IMR-90 (cell line): ENCODE measurements at regions not wholly inside any gene's neighbourhood (a gene's known extent, or its start where the extent isn't known, plus 50 kb on each side); places are given as distances from the start of the nearest gene placed in this dataset.

ENCODE experiments used
- ATAC-seq: fragments of 200-7000 bp; cut with Tn5 transposase; 2 replicates; pipeline ENCODE4 v1.9.1; 2020; ENCODE audit warnings: low read depth, mild to moderate bottlenecking, moderate library complexity
- BruUV-seq: library from RNA; stranded (reverse); fragments of 400-500 nt; replicated peaks from 2 replicates; lab custom pipeline; 2021; lab: Mats Ljungman, UMichigan
- CTCF ChIA-PET: fragments of 300-600 bp; formaldehyde crosslinking; extraction: SDS; loops from one replicate; lab custom pipeline; 2021; ENCODE audit warnings: antibody characterized with exemption; lab: Yijun Ruan, JAX
- POLR2A ChIA-PET: fragments of 300-600 bp; sonication (Branson Sonifier 250); formaldehyde crosslinking; loops from one replicate; lab custom pipeline; 2022; ENCODE audit warnings: antibody characterized with exemption; ENCODE audit not compliant: unreplicated experiment; lab: Charles Lee
- DNase-seq: peaks from one replicate; pipeline ENCODE4 v3.0.0; 2013
- H2AFZ ChIP-seq: replicated peaks from 2 replicates; pipeline ENCODE3; 2013; ENCODE audit warnings: low read length, mild to moderate bottlenecking; ENCODE audit not compliant: poor library complexity
- H2AK5ac ChIP-seq: 2 replicates; pipeline ENCODE4 v1.6.1; 2013; ENCODE audit warnings: low read depth, low read length, inconsistent platforms
- H2AK9ac ChIP-seq: replicated peaks from 2 replicates; pipeline ENCODE3; 2013; ENCODE audit warnings: mild to moderate bottlenecking, low read depth, low read length, moderate library complexity; ENCODE audit not compliant: poor library complexity
- H2BK120ac ChIP-seq: 2 replicates; pipeline ENCODE4 v1.6.1; 2013; ENCODE audit warnings: low read depth, low read length, inconsistent platforms
- H2BK15ac ChIP-seq: 3 replicates; pipeline ENCODE4 v1.6.1; 2013; ENCODE audit warnings: low read depth, low read length, inconsistent platforms
- H2BK20ac ChIP-seq: 2 replicates; pipeline ENCODE4 v1.6.1; 2013; ENCODE audit warnings: low read depth, mild to moderate bottlenecking, inconsistent platforms, low read length, moderate library complexity
- H2BK5ac ChIP-seq: 2 replicates; pipeline ENCODE4 v1.6.1; 2013; ENCODE audit warnings: mild to moderate bottlenecking, low read depth, low read length, inconsistent platforms; ENCODE audit not compliant: poor library complexity, severe bottlenecking
- H3K14ac ChIP-seq: replicated peaks from 2 replicates; pipeline ENCODE4 v1.6.1; 2013; ENCODE audit warnings: low read depth, low read length, inconsistent platforms
- H3K18ac ChIP-seq: 2 replicates; pipeline ENCODE4 v1.6.1; 2013; ENCODE audit warnings: low read depth, low read length, control low read depth
- H3K23ac ChIP-seq: 2 replicates; pipeline ENCODE4 v1.6.1; 2013; ENCODE audit warnings: low read depth, low read length, inconsistent platforms
- H3K27ac ChIP-seq: 2 replicates; pipeline ENCODE4 v1.5.1; 2013; ENCODE audit warnings: mild to moderate bottlenecking, control low read depth, low read length; ENCODE audit not compliant: insufficient read depth
- H3K27me3 ChIP-seq: 2 replicates; pipeline ENCODE4 v1.6.1; 2013; ENCODE audit warnings: low read length; ENCODE audit not compliant: control insufficient read depth, insufficient read depth
- H3K36me3 ChIP-seq: 2 replicates; pipeline ENCODE4 v1.6.1; 2013; ENCODE audit warnings: low read length, mixed read lengths; ENCODE audit not compliant: control insufficient read depth, insufficient read depth
- H3K4ac ChIP-seq: 2 replicates; pipeline ENCODE4 v1.6.1; 2013; ENCODE audit warnings: low read depth, low read length, inconsistent platforms
- H3K4me1 ChIP-seq: 2 replicates; pipeline ENCODE4 v1.6.1; 2013; ENCODE audit warnings: low read length, mixed read lengths; ENCODE audit not compliant: control insufficient read depth, insufficient read depth
- H3K4me2 ChIP-seq: 2 replicates; pipeline ENCODE4 v1.6.1; 2013; ENCODE audit warnings: low read depth, mild to moderate bottlenecking, control low read depth, low read length, moderate library complexity
- H3K4me3 ChIP-seq: 2 replicates; pipeline ENCODE4 v1.5.1; 2013; ENCODE audit warnings: low read depth, mild to moderate bottlenecking, control low read depth, low read length, moderate library complexity; ENCODE audit not compliant: insufficient read depth
- H3K56ac ChIP-seq: 2 replicates; pipeline ENCODE4 v1.6.1; 2013; ENCODE audit warnings: low read length, inconsistent platforms; ENCODE audit not compliant: insufficient read depth; ENCODE audit errors: extremely low read depth
- H3K79me1 ChIP-seq, 2 experiments: 2 replicates each; pipeline ENCODE4 v1.6.1; 2013; ENCODE audit warnings: low read length in 2 of 2, inconsistent platforms in 1 of 2, low read depth in 1 of 2
- H3K9ac ChIP-seq: 2 replicates; pipeline ENCODE4 v1.6.1; 2013; ENCODE audit warnings: low read depth, low read length, control low read depth
- H3K9me1 ChIP-seq: 2 replicates; pipeline ENCODE4 v1.6.1; 2013; ENCODE audit warnings: low read length, inconsistent platforms; ENCODE audit not compliant: insufficient read depth
- H3K9me3 ChIP-seq: 2 replicates; pipeline ENCODE4 v1.6.1; 2013; ENCODE audit warnings: low read length; ENCODE audit not compliant: control insufficient read depth, insufficient read depth
- H4K20me1 ChIP-seq: 2 replicates; pipeline ENCODE4 v1.6.1; 2013; ENCODE audit warnings: low read length, inconsistent platforms; ENCODE audit not compliant: insufficient read depth
- H4K5ac ChIP-seq: 2 replicates; pipeline ENCODE4 v1.6.1; 2013; ENCODE audit warnings: mild to moderate bottlenecking, low read depth, low read length, control low read depth
- H4K8ac ChIP-seq, 2 experiments: 2 replicates each; pipeline ENCODE4 v1.6.1; 2013; ENCODE audit warnings: low read depth in 2 of 2, low read length in 2 of 2, control low read depth in 1 of 2, inconsistent platforms in 1 of 2
- H4K91ac ChIP-seq: 2 replicates; pipeline ENCODE4 v1.6.1; 2013; ENCODE audit warnings: low read depth, low read length, inconsistent platforms; ENCODE audit not compliant: insufficient read depth
- FOS ChIP-seq: fragments of 150-350 bp; IDR thresholded peaks from 2 replicates; pipeline ENCODE4 v1.6.1; 2016; ENCODE audit warnings: low read depth, low read length
- MXI1 ChIP-seq: IDR thresholded peaks from 2 replicates; pipeline ENCODE4 v1.6.1; 2012; ENCODE audit warnings: low read depth, mild to moderate bottlenecking, low read length, moderate library complexity, borderline replicate concordance
- NFE2L2 ChIP-seq: fragments of 150-350 bp; IDR thresholded peaks from 2 replicates; pipeline ENCODE4 v1.6.1; 2016; ENCODE audit warnings: low read depth, mild to moderate bottlenecking, low read length
- SMC3 ChIP-seq: fragments of 150-350 bp; IDR thresholded peaks from 2 replicates; pipeline ENCODE4 v1.6.1; 2016; ENCODE audit warnings: low read depth, mild to moderate bottlenecking, antibody characterized with exemption, low read length, moderate library complexity
- USF2 ChIP-seq: fragments of 150-350 bp; IDR thresholded peaks from 2 replicates; pipeline ENCODE4 v1.6.1; 2017; ENCODE audit warnings: mild to moderate bottlenecking, antibody characterized with exemption, low read length, low read depth
- WGBS, 2 experiments: methylation state at CpG; one replicate each; pipeline versions ENCODE4 v1.1.5 to v1.1.7; 2013; ENCODE audit warnings: missing lambda C conversion rate in 2 of 2; ENCODE audit not compliant: insufficient read length in 1 of 2; ENCODE audit errors: extremely low coverage in 2 of 2; 5-methylcytosine and 5-hydroxymethylcytosine counted together
- dilution Hi-C: fragments of 300-500 bp; cut with HindIII; formaldehyde crosslinking; loops from one replicate; pipeline ENCODE4 v1.14.3; 2018; ENCODE audit warnings: low sequenced_read_pairs; ENCODE audit not compliant: unreplicated experiment
- in situ Hi-C: fragments of 300-500 bp; cut with MboI; formaldehyde crosslinking; loops from 3 replicates; pipeline ENCODE4 v1.14.3; 2019; ENCODE audit warnings: low sequenced_read_pairs, inconsistent platforms, mixed read lengths
- intact Hi-C: fragments of 100-400 bp; cut with micrococcal nuclease; formaldehyde crosslinking; loops from 2 replicates; pipeline ENCODE4 v1.10.0; 2022
- TF ChIP-seq, protein P1 (sequence below): conservative IDR thresholded peaks from 2 replicates; pipeline ENCODE4 v1.5.1; 2012; ENCODE audit warnings: mild to moderate bottlenecking, low read depth, low read length, improper control_type of control experiment
- TF ChIP-seq, protein P2 (sequence below): fragments of 150-350 bp; IDR thresholded peaks from 2 replicates; pipeline ENCODE4 v1.6.1; 2016; ENCODE audit warnings: low read depth, mild to moderate bottlenecking, low read length, moderate library complexity, borderline replicate concordance

DNA sequence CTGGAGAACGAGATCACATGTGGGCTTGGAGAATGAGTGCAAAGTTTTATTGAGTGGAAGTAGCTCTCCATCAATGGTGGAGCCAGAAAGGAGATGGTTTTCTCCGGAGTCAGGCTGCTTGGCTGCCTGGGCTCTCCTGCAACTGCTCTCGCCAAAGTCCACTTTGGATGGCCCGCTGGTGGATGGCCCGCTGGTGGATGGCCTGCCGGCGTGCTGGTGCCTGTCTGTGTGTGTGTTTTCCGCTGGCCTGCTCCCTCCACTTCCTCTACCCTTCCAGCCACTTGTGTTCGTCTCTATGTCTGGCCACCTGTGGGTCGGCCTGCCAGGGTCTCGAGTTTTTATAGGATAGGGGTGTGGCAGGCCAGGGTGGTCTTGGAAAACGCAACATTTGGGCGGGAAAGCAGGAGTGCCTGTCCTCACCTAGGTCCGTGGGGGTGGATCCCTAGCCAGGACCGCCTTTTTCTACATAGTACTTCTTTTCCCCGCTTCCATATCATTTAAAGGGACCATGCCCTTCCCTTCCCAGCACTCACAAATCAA, 1292.1 kb upstream of the PIK3C3 start:
- Histone ChIP-seq H4K5ac (no peak overlapping the region), H3K56ac (no peak overlapping the region), H3K4me1 (no peaks in the 10 kb centered on the region), H4K8ac (no peak overlapping the region), H3K9ac (no peak overlapping the region), H2BK120ac (no peak overlapping the region), H3K14ac (no peak overlapping the region), H3K23ac (no peak overlapping the region), H2AFZ (no peak overlapping the region), H3K4me3 (no peak overlapping the region), H2BK20ac (no peak overlapping the region), H2AK5ac (no peak overlapping the region), H3K9me1 (no peaks in the 10 kb centered on the region), H3K79me1 (no peaks in the 10 kb centered on the region), H3K9me3 (no peaks in the 10 kb centered on the region), H3K27ac (no peak overlapping the region), H4K20me1 (no peaks in the 10 kb centered on the region), H2BK15ac (no peak overlapping the region), H2AK9ac (no peak overlapping the region), H3K4ac (no peak overlapping the region), H4K91ac (no peak overlapping the region), H3K4me2 (no peak overlapping the region), H2BK5ac (no peak overlapping the region), H3K18ac (no peak overlapping the region), H3K27me3 (no peaks in the 10 kb centered on the region), H3K36me3 (no peaks in the 10 kb centered on the region)
- TF ChIP-seq NFE2L2 (no peak), SMC3 (no peak), MXI1 (no peak), USF2 (no peak), FOS (no peak)
- TF ChIP-seq, protein P1, sequence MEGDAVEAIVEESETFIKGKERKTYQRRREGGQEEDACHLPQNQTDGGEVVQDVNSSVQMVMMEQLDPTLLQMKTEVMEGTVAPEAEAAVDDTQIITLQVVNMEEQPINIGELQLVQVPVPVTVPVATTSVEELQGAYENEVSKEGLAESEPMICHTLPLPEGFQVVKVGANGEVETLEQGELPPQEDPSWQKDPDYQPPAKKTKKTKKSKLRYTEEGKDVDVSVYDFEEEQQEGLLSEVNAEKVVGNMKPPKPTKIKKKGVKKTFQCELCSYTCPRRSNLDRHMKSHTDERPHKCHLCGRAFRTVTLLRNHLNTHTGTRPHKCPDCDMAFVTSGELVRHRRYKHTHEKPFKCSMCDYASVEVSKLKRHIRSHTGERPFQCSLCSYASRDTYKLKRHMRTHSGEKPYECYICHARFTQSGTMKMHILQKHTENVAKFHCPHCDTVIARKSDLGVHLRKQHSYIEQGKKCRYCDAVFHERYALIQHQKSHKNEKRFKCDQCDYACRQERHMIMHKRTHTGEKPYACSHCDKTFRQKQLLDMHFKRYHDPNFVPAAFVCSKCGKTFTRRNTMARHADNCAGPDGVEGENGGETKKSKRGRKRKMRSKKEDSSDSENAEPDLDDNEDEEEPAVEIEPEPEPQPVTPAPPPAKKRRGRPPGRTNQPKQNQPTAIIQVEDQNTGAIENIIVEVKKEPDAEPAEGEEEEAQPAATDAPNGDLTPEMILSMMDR = no peak
- TF ChIP-seq, protein P2, sequence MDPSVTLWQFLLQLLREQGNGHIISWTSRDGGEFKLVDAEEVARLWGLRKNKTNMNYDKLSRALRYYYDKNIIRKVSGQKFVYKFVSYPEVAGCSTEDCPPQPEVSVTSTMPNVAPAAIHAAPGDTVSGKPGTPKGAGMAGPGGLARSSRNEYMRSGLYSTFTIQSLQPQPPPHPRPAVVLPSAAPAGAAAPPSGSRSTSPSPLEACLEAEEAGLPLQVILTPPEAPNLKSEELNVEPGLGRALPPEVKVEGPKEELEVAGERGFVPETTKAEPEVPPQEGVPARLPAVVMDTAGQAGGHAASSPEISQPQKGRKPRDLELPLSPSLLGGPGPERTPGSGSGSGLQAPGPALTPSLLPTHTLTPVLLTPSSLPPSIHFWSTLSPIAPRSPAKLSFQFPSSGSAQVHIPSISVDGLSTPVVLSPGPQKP = no peak
- ChIA-PET POLR2A (no interaction called here), CTCF (no interaction called here)
- WGBS, 2 experiments = no CpG with 5 or more reads among the region's 16 CpGs
- ATAC-seq (no peak), DNase-seq (no peak)
- in situ Hi-C loops (no loop called here), dilution Hi-C loops (no loop called here), intact Hi-C loops (no loop called here)
- BruUV-seq = no TSS peak
